ENCODE measurements at regions not wholly inside any gene's neighbourhood (a gene's known extent, or its start where the extent isn't known, plus 50 kb on each side); places are given as distances from the start of the nearest gene placed in this dataset.

- TF ChIP-seq CTCF (IDR thresholded peaks at IDR 0.05; ENCODE audit: insufficient read depth, low read length, poor library complexity, severe bottlenecking): no peak
- TF ChIP-seq EZH2phosphoT487 (conservative IDR thresholded peaks at IDR 0.05; ENCODE audit: low read length): no peak
Measured at GRCh38 chr20:51212816-51213215, 189.9 kb upstream of the KCNG1 start.

Measured in SU-DHL-6 (cell line).